ENCODE measurements at regions not wholly inside any gene's neighbourhood (a gene's known extent, or its start where the extent isn't known, plus 50 kb on each side); places are given as distances from the start of the nearest gene placed in this dataset.

DNA sequence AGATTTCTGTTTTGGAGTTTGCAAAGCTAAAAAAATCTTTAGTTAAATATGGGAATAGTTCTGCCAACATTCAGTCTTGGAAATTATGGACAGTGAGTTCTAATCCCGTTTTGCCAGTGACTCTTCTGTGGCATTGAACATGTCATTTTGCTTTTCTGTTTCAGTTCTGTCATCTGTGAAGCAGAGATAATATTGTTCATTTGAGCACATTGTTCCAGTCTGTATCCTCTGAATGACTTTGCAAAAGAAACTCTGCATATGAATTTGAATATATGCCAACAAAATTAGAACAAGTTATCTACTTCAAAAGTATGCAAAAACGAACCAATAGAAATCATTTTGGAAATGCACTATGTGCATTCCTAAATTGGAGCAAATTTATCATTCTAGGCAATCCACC, 746.0 kb upstream of the POT1 start:
- TF ChIP-seq, protein P1, sequence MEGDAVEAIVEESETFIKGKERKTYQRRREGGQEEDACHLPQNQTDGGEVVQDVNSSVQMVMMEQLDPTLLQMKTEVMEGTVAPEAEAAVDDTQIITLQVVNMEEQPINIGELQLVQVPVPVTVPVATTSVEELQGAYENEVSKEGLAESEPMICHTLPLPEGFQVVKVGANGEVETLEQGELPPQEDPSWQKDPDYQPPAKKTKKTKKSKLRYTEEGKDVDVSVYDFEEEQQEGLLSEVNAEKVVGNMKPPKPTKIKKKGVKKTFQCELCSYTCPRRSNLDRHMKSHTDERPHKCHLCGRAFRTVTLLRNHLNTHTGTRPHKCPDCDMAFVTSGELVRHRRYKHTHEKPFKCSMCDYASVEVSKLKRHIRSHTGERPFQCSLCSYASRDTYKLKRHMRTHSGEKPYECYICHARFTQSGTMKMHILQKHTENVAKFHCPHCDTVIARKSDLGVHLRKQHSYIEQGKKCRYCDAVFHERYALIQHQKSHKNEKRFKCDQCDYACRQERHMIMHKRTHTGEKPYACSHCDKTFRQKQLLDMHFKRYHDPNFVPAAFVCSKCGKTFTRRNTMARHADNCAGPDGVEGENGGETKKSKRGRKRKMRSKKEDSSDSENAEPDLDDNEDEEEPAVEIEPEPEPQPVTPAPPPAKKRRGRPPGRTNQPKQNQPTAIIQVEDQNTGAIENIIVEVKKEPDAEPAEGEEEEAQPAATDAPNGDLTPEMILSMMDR (IDR thresholded peaks at IDR 0.05; ENCODE audit: insufficient read depth, low read depth, low read length): no peak
- TF ChIP-seq EZH2 (IDR thresholded peaks at IDR 0.05; ENCODE audit: insufficient read depth, low read length): no peak

Measured in astrocyte (in vitro differentiated cells and primary cell).